ENCODE measurements at regions not wholly inside any gene's neighbourhood (a gene's known extent, or its start where the extent isn't known, plus 50 kb on each side); places are given as distances from the start of the nearest gene placed in this dataset.

DNA sequence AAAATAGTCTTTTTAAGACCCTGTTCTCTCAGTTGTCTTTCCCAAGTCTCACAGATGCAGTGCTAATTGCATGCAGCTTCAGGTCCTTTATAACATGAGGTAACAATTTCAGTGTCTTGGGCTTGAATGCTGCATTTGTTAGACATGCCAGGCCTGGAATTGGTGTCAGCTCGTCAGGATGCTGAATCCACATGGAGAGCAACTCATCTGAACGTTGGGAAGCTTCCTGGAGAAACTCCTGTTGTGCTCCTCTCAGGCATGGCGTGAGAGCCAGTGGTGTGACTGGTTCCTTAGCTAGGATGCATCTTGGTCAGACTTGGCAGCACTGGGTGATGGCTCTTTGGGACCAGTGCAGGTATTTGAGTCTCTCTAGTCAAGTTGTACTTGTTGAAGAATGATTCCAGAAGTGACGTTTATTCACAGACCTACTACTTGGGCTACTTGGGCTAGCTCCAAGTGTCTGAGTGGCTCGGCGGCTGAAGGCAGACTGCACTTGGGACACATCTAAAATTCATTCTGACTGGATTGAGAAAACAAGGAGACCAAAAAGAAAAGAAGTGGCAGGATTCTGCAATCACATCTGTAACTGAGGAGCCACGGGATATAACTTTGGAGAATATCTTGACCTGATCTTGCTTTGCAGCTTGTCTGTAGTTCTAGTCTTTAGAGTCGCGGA is 134.8 kb upstream of the ARHGAP5 start:
- DNase-seq: no peak
- Histone ChIP-seq H3K27me3 (no peaks in the 10 kb centered on the region), H3K4me3 (no peak overlapping the region), H3K27ac (no peak overlapping the region), H3K36me3 (ENCODE audit: low read depth, missing control alignments) (no peaks in the 10 kb centered on the region), H3K4me1 (no peaks in the 10 kb centered on the region), H3K9me3 (no peaks in the 10 kb centered on the region)
- intact Hi-C loops (cut with DNase I; ENCODE audit: low total_unique reads): no loop called here
- TF ChIP-seq, protein P1, sequence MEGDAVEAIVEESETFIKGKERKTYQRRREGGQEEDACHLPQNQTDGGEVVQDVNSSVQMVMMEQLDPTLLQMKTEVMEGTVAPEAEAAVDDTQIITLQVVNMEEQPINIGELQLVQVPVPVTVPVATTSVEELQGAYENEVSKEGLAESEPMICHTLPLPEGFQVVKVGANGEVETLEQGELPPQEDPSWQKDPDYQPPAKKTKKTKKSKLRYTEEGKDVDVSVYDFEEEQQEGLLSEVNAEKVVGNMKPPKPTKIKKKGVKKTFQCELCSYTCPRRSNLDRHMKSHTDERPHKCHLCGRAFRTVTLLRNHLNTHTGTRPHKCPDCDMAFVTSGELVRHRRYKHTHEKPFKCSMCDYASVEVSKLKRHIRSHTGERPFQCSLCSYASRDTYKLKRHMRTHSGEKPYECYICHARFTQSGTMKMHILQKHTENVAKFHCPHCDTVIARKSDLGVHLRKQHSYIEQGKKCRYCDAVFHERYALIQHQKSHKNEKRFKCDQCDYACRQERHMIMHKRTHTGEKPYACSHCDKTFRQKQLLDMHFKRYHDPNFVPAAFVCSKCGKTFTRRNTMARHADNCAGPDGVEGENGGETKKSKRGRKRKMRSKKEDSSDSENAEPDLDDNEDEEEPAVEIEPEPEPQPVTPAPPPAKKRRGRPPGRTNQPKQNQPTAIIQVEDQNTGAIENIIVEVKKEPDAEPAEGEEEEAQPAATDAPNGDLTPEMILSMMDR (IDR thresholded peaks at IDR 0.05): no peak
- TF ChIP-seq POLR2A (IDR thresholded peaks at IDR 0.05): no peak
- 83 to 87% methylated on average over 9 of the region's 9 CpGs for WGBS, 2 donors

DNA sequence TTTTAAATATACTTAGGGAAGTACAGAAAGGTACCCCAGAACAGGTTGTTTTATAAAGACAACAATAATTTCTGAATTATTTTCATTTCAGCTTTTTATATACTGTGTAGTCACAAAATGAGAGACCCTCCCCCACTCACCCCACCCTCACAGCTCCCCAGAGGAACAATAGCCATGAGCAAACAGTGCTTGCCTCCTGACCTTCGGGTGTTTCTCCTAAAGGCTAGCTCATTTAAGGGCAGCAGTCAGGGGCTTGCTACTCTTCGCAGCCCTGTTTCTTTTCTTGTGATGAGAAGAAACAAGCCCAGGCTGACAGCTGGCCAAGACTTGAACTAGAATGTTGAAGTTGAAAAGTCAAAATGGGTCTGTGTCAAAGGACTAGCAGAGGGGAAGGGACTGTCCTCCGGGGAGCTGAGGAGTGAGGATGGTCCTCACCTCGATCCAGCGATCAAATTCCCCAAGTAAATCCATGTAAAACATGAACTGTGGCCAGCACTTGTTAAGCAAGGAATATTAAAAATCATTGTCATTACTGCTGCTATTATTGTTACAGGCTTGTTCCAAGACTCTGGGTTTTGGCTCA is 133.8 kb upstream of the ARHGAP5 start:
- TF ChIP-seq, protein P1 (IDR thresholded peaks at IDR 0.05): no peak
- no peak for TF ChIP-seq POLR2A (IDR thresholded peaks at IDR 0.05)
- WGBS, 2 donors: 45 to 56% methylated on average over 5 of the region's 5 CpGs
- intact Hi-C loops (cut with DNase I; ENCODE audit: low total_unique reads): no loop called here
- DNase-seq: no peak
- Histone ChIP-seq H3K4me1 (no peaks in the 10 kb centered on the region), H3K9me3 (no peaks in the 10 kb centered on the region), H3K36me3 (ENCODE audit: low read depth, missing control alignments) (no peaks in the 10 kb centered on the region), H3K4me3 (no peak overlapping the region), H3K27me3 (no peaks in the 10 kb centered on the region), H3K27ac (no peak overlapping the region)

DNA sequence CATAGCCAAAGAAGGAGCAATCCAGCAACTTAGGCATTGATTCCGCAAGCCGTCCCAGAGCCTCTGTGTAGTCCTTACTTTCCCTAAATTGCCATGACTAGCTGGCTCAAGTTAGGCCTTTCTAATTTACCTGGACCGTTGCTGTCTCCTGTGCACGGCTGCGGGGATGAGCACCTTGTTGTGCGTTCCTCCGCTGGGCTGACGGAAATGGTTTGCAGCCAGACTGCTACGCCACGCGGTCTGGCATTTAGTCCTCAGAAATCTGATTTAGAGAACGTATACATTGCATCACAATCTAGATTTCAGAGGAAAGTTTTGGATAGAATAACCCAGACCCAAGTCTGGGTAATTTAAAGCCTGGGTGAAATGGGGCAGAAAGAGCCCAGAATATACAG is 133.2 kb upstream of the ARHGAP5 start:
- Histone ChIP-seq H3K4me1 (no peaks in the 10 kb centered on the region), H3K4me3 (no peak overlapping the region), H3K36me3 (ENCODE audit: low read depth, missing control alignments) (no peaks in the 10 kb centered on the region), H3K9me3 (no peaks in the 10 kb centered on the region), H3K27ac (no peak overlapping the region), H3K27me3 (no peaks in the 10 kb centered on the region)
- no peak for DNase-seq
- WGBS, 2 donors: 73 to 88% methylated on average over 12 of the region's 12 CpGs
- intact Hi-C loops (cut with DNase I; ENCODE audit: low total_unique reads): no loop called here
- TF ChIP-seq, protein P1 (IDR thresholded peaks at IDR 0.05): no peak
- TF ChIP-seq POLR2A (IDR thresholded peaks at IDR 0.05): no peak

DNA sequence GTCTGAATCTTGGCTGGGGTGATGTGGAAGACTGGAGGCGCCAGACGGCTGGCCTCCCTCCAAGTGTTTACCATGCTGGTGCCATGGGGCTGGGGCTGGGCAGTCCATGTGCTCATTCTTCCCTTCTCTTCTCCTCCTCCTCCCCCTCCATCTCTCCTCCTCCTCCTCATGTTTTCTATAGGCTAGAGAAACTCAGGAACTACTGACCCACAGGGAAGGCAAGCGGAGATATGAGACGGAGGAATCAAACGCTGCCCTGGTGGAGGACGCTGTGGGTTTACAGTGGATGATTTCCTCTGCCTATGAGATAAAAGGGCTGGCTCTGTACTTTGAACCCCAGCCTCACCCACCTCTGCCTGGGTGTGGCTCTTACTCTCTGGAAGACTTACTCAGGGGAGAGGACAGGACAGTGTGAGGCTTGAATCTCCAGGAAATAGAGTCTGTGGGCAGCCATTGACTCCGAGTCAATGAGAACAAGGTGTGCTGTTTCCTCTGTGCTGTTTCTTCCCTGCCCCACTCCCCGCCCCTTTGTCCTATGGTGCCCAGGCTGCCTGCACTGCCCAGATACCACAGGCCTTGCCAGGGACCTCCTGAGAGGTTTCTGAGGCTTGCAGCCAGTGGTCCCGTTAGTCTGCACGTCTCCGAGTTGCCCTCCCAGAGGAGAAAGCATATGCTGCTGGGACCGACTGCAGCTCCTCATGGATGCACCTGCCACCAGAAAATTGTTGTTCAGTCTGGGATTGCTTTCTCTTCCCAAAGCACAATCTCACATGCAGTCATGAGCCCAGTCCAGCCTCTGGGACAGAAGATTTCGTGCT is 132.6 kb upstream of the ARHGAP5 start:
- H3K9me3 ChIP-seq: no peaks in the 10 kb centered on the region
- H3K27me3 ChIP-seq: no peaks in the 10 kb centered on the region
- H3K36me3 ChIP-seq (ENCODE audit: low read depth, missing control alignments): no peaks in the 10 kb centered on the region
- no peaks in the 10 kb centered on the region for H3K4me1 ChIP-seq
- no peak overlapping the region for H3K27ac ChIP-seq
- 48 to 63% methylated on average over 12 to 13 of the region's 13 CpGs for WGBS, 2 donors
- H3K4me3 ChIP-seq: no peak overlapping the region
- intact Hi-C loops (cut with DNase I; ENCODE audit: low total_unique reads): no loop called here
- no peak for DNase-seq
- TF ChIP-seq, protein P1 (IDR thresholded peaks at IDR 0.05): no peak
- no peak for TF ChIP-seq POLR2A (IDR thresholded peaks at IDR 0.05)
